Stimulated activated CD8-positive, alpha-beta memory T cell treated with anti-CD3 and anti-CD28 coated beads, Interleukin-15, amount 100 ng/mL, for 48 hours (primary cell): ENCODE measurements at regions not wholly inside any gene's neighbourhood (a gene's known extent, or its start where the extent isn't known, plus 50 kb on each side); places are given as distances from the start of the nearest gene placed in this dataset.

Source experiments
- DNase-seq, 2 donors: peaks; one replicate each; pipeline ENCODE4 v3.0.0-alpha.2; 2020; ENCODE audit warnings: low read depth in 2 of 2

GRCh38 chr18:42401131-42401673 is 446.2 kb downstream of the PIK3C3 start:
- no peak for DNase-seq

GRCh38 chr18:42404151-42404550 is 449.1 kb downstream of the PIK3C3 start:
- no peak for DNase-seq

- no peak for DNase-seq
Measured at GRCh38 chr18:42409005-42409404, 454.0 kb downstream of the PIK3C3 start.

GRCh38 chr18:42412281-42412680 is 457.2 kb downstream of the PIK3C3 start:
- DNase-seq, result no peak

GRCh38 chr18:42412896-42413295 is 457.9 kb downstream of the PIK3C3 start:
- DNase-seq, result no peak

GRCh38 chr18:42413870-42414269 is 458.8 kb downstream of the PIK3C3 start:
- no peak for DNase-seq

- no peak for DNase-seq
Measured at GRCh38 chr18:42414756-42415454, 459.9 kb downstream of the PIK3C3 start.

GRCh38 chr18:42417189-42417588 is 462.2 kb downstream of the PIK3C3 start:
- no peak for DNase-seq

- no peak for DNase-seq
Measured at GRCh38 chr18:42418121-42418520, 463.1 kb downstream of the PIK3C3 start.

GRCh38 chr18:42425025-42425424 is 470.0 kb downstream of the PIK3C3 start:
- no peak for DNase-seq

GRCh38 chr18:42426496-42427015 is 471.5 kb downstream of the PIK3C3 start:
- no peak for DNase-seq

GRCh38 chr18:42429196-42429595 is 474.2 kb downstream of the PIK3C3 start:
- no peak for DNase-seq

- DNase-seq, result no peak
Measured at GRCh38 chr18:42436222-42436765, 481.3 kb downstream of the PIK3C3 start.

- DNase-seq, result no peak
Measured at GRCh38 chr18:42437001-42437400, 482.0 kb downstream of the PIK3C3 start.

- DNase-seq, result no peak
Measured at GRCh38 chr18:42437646-42438045, 482.6 kb downstream of the PIK3C3 start.

- DNase-seq, result no peak
Measured at GRCh38 chr18:42442656-42443055, 487.6 kb downstream of the PIK3C3 start.

- DNase-seq, result no peak
Measured at GRCh38 chr18:42444349-42444748, 489.3 kb downstream of the PIK3C3 start.

GRCh38 chr18:42445359-42445758 is 490.3 kb downstream of the PIK3C3 start:
- DNase-seq, result no peak

GRCh38 chr18:42446195-42446594 is 491.2 kb downstream of the PIK3C3 start:
- no peak for DNase-seq

GRCh38 chr18:42447688-42448087 is 492.7 kb downstream of the PIK3C3 start:
- DNase-seq, result no peak

GRCh38 chr18:42458226-42458625 is 503.2 kb downstream of the PIK3C3 start:
- DNase-seq, result no peak

- DNase-seq, result no peak
Measured at GRCh38 chr18:42459873-42460272, 504.8 kb downstream of the PIK3C3 start.

GRCh38 chr18:42471885-42472284 is 516.9 kb downstream of the PIK3C3 start:
- no peak for DNase-seq
